Hematopoietic multipotent progenitor cell treated with erythropoietin and hydrocortisone succinate and interleukin-3 and kit ligand, for 4 days (in vitro differentiated cells): ENCODE measurements at regions not wholly inside any gene's neighbourhood (a gene's known extent, or its start where the extent isn't known, plus 50 kb on each side); places are given as distances from the start of the nearest gene placed in this dataset.

ENCODE experiments used
- DNase-seq: peaks from one replicate; pipeline ENCODE4 v3.0.0-alpha.2; 2015

DNA sequence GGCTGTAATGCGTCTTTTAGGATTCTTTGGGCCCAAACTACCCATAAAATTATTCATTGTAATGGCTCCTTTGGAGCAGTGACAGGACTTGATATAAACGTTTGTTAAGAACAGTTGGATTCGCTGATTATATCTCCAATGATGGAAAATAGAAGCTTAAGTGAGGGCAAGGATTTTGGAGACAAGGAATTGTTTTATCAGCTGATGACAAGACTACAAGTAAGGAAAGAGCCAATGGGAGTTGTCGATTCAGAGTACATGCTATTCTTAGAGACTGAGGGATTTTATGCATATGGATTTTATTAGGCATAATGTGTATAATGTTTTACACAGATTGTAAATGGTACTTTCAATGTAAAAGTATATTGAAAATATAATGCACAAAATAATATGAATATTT lies 425.5 kb upstream of the RIOK2 start:
- DNase-seq, result no peak

- no peak for DNase-seq
Observed at GRCh38 chr5:97618721-97619120, 435.7 kb upstream of the RIOK2 start.

DNA sequence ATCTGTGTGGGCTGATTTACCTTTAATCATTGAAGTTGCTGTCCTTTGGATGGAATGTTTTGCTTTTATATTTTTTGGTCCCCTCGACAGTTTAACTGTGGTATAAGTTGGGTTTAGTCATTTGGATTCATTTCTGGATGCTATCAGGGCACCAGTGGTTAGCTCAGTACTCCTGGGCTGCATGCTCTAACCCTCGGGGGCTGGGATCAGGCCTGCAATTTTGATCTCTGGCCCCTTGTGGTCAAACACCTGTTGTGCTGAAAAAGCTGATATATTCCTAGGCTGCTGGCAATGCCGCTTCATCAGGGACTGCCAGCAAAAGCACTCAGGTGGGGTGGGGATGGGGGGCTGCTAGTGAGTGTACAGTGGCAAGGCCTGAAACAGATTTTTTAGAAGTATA lies 440.4 kb upstream of the RIOK2 start:
- DNase-seq, result no peak

DNA sequence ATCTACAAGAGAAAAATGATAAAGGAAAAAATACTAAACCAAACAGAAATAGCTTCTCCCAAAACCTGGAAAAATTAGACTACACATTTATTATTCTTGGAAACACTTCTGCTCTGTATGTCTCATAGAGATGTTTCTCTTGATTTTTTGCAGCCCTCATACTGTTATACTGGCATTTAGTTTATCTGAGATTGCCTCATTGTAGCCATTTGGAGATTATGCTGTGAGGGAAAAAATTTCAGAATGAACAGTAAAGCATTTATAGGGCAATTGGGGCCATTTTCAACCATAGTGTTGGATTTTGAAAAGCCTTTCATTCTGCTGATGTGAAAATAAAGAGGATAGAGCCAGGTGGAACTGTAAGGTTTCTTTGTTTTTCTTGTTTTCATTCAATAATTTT lies 441.8 kb upstream of the RIOK2 start:
- no peak for DNase-seq

DNA sequence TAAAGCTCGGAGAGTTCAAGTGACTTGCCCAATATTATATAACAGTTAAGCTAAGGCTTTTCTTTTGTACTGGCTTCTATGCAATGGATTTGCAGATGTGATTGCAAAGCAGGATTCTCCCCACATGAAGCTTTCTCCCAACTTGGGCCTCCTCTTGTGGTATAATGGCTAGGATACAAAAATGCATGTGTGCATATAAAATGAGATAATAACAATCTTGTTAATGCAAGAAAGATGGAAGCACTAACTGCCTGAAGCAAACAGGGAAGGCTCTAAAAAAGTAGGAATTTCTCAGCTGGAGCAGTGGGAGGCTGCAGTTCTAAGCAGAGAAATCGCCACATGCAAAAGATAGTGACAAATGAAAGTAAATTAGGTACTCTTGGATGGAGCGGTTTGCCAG lies 444.2 kb upstream of the RIOK2 start:
- DNase-seq, result no peak

DNA sequence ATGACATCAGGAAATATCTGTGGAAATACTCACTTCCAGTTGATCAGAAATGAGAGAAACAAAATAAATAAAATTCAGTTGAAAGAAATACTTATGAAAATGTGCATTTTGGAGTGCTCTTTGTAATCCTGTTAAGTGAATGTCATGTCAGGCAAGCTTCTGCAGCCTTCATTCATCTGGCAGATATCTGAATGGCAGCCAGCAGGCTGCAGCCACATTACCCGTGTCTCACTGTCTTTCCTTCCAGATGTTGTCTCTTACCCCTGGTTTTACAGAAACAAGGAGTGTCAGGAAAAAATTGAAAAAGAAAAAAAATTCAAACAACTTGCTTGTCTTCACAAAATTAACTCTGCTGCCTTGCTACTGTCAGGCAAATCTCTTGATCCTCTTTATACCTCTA lies 445.0 kb upstream of the RIOK2 start:
- DNase-seq, result no peak

- DNase-seq, result no peak
Observed at GRCh38 chr5:97628807-97629206, 445.8 kb upstream of the RIOK2 start.

GRCh38 chr5:97629276-97629675 lies 446.2 kb upstream of the RIOK2 start:
- DNase-seq, result no peak

GRCh38 chr5:97635553-97635952 lies 452.5 kb upstream of the RIOK2 start:
- DNase-seq, result no peak

DNA sequence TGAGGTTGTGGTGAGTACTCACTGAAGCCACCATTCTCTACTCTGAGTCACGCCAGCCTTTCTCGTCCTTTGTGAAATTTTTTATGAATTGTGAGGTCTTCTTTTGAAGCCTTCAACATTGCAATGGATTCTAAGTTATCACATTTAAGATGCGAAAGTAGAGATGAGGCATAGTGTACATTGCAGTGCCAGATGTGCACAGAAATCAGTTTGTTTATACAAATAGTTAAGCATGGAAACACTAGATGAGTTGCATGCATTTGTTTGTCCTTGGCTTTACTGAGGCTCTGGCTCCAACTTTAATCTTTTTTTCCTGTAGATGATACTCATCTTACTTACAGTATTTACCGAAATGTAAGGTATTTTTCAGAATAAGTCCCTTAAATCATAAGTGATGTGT lies 453.7 kb upstream of the RIOK2 start:
- no peak for DNase-seq

GRCh38 chr5:97641081-97641480 lies 458.0 kb upstream of the RIOK2 start:
- DNase-seq, result no peak

DNA sequence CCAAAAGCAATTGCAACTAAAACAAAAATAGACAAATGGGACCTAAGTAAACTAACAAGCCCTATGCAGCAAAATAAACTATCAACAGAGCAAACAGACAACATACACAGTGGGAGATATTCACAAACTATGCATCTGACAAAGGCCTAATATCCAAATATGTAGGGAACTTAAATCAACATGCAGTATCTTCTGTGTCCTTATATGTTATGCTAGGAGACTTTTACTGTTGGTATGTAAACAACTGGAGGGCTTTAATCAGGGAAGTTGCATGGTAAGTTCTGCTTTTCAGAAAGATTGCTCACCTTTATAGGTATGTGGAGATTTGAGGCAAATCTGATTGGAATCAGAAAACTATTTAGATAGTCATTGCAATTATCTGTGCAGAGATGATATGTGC lies 461.2 kb upstream of the RIOK2 start:
- no peak for DNase-seq

- DNase-seq, result no peak
Observed at GRCh38 chr5:97644896-97645295, 461.8 kb upstream of the RIOK2 start.

DNA sequence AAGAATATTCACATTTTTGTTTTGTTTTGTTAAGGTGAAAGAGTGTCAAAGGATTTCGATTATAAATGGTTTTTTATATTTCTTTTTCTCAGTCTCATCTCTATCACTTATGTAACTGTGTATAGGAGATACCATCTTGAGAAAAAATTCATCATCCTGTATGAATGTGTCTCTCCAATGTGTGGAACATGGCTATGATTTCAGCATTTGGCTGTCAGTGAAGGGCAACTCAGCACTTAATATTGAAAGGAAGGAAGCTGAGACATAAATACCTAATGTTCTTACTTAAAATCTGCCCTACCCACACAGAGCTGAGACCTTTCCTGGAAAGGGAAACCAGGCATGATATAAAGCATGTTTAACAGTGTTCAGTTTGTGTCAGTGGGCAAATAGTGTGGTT lies 474.2 kb upstream of the RIOK2 start:
- no peak for DNase-seq

DNA sequence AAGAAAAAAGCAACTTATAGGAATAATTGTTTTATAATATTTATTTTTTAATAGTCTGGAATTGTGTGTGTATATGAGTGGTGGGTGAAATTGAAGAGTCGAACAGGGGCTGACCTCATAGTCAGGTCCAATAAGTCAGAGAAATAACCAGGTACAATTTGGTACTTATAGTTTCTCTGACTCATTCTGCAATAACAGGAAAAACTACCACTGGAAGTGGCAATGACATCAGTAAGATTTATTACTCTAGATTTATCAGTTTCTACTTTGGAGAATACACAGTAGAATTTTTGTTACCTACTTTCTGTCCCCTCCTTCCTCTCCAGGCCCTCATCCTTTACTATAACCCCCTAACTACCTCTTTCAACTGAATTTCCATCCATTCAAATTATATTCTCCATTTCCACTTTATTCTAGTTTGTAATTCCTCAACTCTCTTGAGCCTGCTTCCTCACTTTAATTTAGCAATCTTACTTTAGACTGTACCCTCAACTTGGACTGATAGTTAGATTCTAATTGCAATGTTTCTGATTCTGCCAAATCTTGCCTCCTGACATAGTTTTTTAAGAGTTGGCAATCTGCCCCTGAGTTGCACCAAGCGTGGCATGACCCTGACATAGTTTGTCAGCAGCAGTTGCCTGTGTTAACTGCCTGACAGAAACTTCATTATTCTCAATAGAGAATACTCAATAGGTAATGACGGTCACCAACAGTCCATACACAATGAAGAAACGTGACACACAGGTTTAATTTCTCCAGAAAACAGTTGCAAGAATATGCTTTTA lies 475.3 kb upstream of the RIOK2 start:
- DNase-seq, result no peak

DNA sequence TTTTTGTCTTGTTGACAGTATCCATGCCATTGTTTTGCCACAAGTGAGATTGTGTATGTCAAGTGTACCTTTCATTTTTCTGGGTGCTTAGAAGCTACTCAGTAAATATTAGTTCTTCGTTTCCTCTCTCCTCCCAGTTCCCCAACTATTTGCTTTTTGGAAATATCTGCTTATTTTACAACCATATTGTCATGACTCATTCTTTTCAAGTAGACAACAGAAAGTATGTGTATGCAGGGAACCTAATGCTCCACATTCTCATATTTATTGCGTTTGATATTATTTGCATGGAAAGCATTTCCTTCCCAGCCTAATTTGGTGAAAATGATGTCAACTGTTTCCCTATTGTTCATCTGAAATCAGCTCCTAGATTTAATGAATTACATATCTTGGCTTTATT lies 483.7 kb upstream of the RIOK2 start:
- DNase-seq, result no peak

DNA sequence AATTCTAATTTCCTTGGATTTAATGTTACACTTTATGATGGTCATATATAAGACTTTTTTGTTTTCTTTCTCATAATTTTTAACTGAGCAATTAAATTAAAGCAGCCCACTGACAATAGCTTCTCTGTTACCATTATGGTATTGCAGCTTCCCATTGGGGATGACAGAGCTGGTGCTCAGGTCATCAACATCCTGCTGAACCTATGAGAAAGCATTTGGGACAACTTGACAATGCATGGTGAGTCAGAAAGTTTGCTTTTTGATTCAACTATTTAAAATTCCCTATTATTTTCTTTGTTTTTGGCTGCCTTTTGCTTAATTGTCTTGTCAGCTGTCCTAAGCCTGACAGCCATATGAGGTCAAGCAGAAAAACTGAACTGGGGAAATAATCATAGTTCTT lies 487.4 kb upstream of the RIOK2 start:
- DNase-seq, result no peak

DNA sequence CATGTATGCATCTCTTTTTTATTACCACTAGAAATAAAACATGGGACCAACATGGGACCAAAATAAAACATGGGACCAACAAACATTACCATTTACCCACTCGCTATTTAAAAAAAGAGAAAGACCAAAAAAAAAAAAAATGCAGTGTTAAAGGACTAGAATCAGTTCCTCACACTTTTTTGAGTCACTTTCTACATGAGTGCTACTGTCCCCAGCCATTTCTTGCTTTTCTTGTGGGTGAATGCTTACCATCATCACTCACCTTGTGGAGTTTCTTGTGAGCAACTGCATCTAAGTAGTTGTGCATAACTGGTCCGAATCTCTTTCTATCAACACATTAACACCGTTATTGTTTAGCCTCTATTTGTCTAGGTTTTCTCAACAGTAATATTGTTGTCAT lies 493.6 kb upstream of the RIOK2 start:
- no peak for DNase-seq

DNA sequence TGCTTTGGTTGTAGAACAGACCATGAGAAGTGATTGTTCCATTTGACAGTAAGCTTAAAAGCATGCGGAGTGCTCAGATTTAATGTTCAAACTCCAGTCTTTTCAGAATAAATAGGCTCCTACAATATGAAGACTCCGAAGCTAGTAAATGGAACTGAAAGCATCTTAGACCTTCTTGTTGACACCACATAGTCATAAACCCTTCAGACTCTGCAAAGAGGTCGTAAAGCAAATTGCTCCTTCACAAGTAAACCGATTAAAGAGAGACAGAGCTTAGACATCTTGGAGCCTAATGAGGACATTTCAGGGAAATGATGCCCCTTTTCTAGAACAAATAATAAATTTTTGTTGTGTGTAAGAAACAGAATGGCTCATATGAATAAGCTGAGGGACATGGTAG lies 511.0 kb upstream of the RIOK2 start:
- no peak for DNase-seq

DNA sequence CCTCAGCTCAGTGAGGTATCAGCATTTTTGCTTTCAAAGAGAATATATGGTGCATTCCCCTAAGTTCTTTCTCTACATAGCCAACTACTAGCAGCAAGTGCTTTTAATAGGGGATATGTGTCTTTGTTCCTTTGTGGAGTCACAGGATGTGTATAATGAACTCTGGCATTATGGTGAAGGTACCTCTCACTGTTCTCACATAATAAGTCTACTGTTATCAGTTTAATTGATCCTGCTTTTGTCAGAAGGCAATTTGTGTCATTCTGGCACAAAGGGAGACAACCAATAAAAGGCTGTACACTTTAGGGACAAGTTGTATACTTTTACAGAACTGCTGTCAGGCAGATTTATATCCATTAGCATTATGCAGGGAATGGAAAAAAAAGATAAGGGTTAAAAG lies 531.4 kb upstream of the RIOK2 start:
- DNase-seq, result no peak

GRCh38 chr5:97726106-97726505 lies 543.1 kb upstream of the RIOK2 start:
- no peak for DNase-seq

GRCh38 chr5:97728920-97729319 lies 545.9 kb upstream of the RIOK2 start:
- no peak for DNase-seq

DNA sequence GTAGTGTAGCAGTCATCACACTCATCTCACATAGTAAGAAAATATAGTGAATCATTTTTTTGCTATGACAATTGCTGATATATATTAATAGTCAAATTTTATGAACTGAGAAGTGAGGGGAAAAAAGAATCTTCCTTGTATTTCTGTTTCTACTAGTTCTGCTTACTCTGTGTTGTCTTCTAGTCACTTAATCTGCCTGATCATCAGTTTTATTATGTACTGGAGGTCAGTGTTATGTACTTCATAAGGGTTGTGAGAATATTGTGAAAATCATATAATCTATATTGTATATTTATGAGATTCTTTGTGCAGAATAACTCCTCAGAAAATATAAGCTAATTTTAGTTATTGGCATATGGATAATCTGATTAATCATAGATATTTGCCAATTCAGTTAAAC lies 546.9 kb upstream of the RIOK2 start:
- DNase-seq, result no peak

GRCh38 chr5:97735209-97735608 lies 552.2 kb upstream of the RIOK2 start:
- DNase-seq, result no peak

GRCh38 chr5:97737608-97738007 lies 554.6 kb upstream of the RIOK2 start:
- no peak for DNase-seq

DNA sequence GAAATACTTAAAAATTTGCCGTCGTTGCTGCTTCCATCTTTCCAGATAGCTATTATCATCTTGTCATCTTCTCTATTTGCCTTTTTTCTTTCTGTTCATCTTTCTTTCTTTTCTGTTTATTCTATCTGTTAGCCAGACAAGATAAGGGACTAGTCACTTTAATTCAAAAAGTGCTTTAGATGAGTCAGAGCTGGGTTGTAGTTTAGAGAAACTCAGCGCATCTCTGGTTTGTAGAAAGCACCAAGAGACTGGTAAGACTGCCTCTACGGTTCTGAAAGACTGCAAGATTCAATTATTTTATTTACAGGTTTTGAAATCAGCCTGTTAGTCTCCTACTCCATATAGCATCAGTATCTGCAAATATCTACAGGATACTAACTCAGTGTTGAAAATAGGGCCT lies 562.8 kb upstream of the RIOK2 start:
- DNase-seq, result no peak
